ENCODE measurements at regions not wholly inside any gene's neighbourhood (a gene's known extent, or its start where the extent isn't known, plus 50 kb on each side); places are given as distances from the start of the nearest gene placed in this dataset.

GRCh38 chr3:88334187-88334868 lies 184.6 kb downstream of the C3orf38 start:
- no peak for TF ChIP-seq TAF1 (IDR thresholded peaks at IDR 0.05; ENCODE audit: low read depth, low read length)
- no peak for TF ChIP-seq POLR2AphosphoS5 (IDR thresholded peaks at IDR 0.05; ENCODE audit: low read depth, low read length)
- no peak for TF ChIP-seq POLR2A (IDR thresholded peaks at IDR 0.05; ENCODE audit: low read depth, low read length)
- TF ChIP-seq POU2F2 (IDR thresholded peaks at IDR 0.05; ENCODE audit: low read depth, low read length), result no peak
- TF ChIP-seq PAX5 (IDR thresholded peaks at IDR 0.05; ENCODE audit: insufficient read depth, low read length, severe bottlenecking), result no peak

Data from GM12891 (cell line).